CD4-positive, alpha-beta T cell (primary cell): ENCODE measurements at regions not wholly inside any gene's neighbourhood (a gene's known extent, or its start where the extent isn't known, plus 50 kb on each side); places are given as distances from the start of the nearest gene placed in this dataset.

Source experiments
- ATAC-seq: fragments of 200-7000 bp; cut with Tn5 transposase; one replicate; pipeline ENCODE4 v1.10.0; 2022; ENCODE audit warnings: mild to moderate bottlenecking; ENCODE audit not compliant: poor library complexity
- CTCF ChIA-PET: fragments of 350-600 bp; sonication (Branson Sonifier 250); formaldehyde crosslinking; loops from one replicate; lab custom pipeline; 2021; ENCODE audit warnings: antibody characterized with exemption, inconsistent platforms; lab: Charles Lee
- POLR2A ChIA-PET: fragments of 350-600 bp; sonication (Branson Sonifier 250); formaldehyde crosslinking; loops from one replicate; lab custom pipeline; 2021; ENCODE audit warnings: antibody characterized with exemption, inconsistent platforms; lab: Charles Lee
- DNase-seq, 14 experiments: peaks; one replicate each; pipeline ENCODE4 v3.0.0-alpha.2; 2013 to 2020; ENCODE audit warnings: mixed read lengths in 2 of 14
- H3K27ac ChIP-seq, 2 donors: one replicate each; pipeline versions ENCODE4 v1.5.1 to v1.7.0; 2013; ENCODE audit warnings: low read length in 2 of 2, low read depth in 1 of 2, mild to moderate bottlenecking in 1 of 2
- H3K27me3 ChIP-seq, 2 experiments: 1 replicate in 1 of 2; 2 replicates in 1 of 2; pipeline versions ENCODE4 v1.6.1 to v1.7.0; 2013; ENCODE audit warnings: low read length in 2 of 2, control low read depth in 1 of 2, mild to moderate bottlenecking in 1 of 2, moderate library complexity in 1 of 2; ENCODE audit not compliant: insufficient read depth in 2 of 2, control insufficient read depth in 1 of 2
- H3K36me3 ChIP-seq: one replicate; pipeline ENCODE4 v1.6.1; 2013; ENCODE audit warnings: low read length, control low read depth; ENCODE audit not compliant: insufficient read depth
- H3K4me1 ChIP-seq: one replicate; pipeline ENCODE4 v1.6.1; 2013; ENCODE audit warnings: low read length, control low read depth; ENCODE audit not compliant: insufficient read depth
- H3K4me3 ChIP-seq: one replicate; pipeline ENCODE4 v1.5.1; 2013; ENCODE audit warnings: mild to moderate bottlenecking, low read length, moderate library complexity
- H3K9me3 ChIP-seq, 2 experiments: 1 replicate in 1 of 2; 2 replicates in 1 of 2; pipeline versions ENCODE4 v1.6.1 to v1.7.0; 2013; ENCODE audit warnings: low read length in 2 of 2, mild to moderate bottlenecking in 2 of 2, control low read depth in 1 of 2, moderate library complexity in 1 of 2; ENCODE audit not compliant: control insufficient read depth in 1 of 2, insufficient read depth in 1 of 2
- H3K27ac Mint-ChIP-seq: one replicate; pipeline ENCODE4 v1.8.0; 2020; ENCODE audit warnings: mixed read lengths
- H3K27me3 Mint-ChIP-seq: one replicate; pipeline ENCODE4 v1.8.0; 2021; ENCODE audit warnings: mixed read lengths
- H3K36me3 Mint-ChIP-seq: one replicate; pipeline ENCODE4 v1.8.0; 2021; ENCODE audit warnings: low read depth, mixed read lengths
- H3K4me1 Mint-ChIP-seq: one replicate; pipeline ENCODE4 v1.8.0; 2021; ENCODE audit warnings: low read depth, mixed read lengths
- H3K4me3 Mint-ChIP-seq: one replicate; pipeline ENCODE4 v1.8.0; 2020; ENCODE audit warnings: mild to moderate bottlenecking, mixed read lengths
- H3K9me3 Mint-ChIP-seq: one replicate; pipeline ENCODE4 v1.8.0; 2020; ENCODE audit warnings: mixed read lengths
- intact Hi-C, 2 experiments: fragments of 100-400 bp; cut with DNase I in 1 of 2; cut with micrococcal nuclease in 1 of 2; formaldehyde crosslinking; loops; one replicate each; pipeline versions ENCODE4 v1.15.1 to v1.9.0; 2023 to 2025; cut with DNase I, micrococcal nuclease
- TF ChIP-seq, protein P1 (sequence below): fragments of 200-600 bp; IDR thresholded peaks from one replicate; pipeline ENCODE4 v1.8.0; 2022; ENCODE audit warnings: antibody characterized with exemption, mild to moderate bottlenecking

DNA sequence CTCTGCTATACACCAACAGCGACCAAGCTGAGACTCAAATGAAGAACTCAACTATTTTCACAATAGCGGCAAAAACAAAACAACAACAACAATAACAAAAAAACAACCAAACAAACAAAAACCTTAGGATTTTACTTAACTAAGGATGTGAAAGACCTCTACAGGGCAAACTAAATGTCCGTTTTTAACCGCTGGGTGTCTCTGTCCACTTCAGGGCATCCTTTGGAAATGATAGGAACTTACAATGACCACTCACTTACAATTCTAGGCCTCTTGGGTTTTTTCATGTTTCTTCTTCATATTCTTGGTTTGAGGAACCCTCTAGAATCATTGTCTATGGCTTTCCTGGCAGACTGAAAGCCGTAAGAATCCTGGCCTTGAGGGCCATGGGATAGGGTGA, 134.0 kb upstream of the FAM78B start:
- ATAC-seq (no peak), DNase-seq (no peak)
- Mint-ChIP-seq H3K4me3 (no peak overlapping the region), H3K27ac (no peak overlapping the region), H3K4me1 (no peaks in the 10 kb centered on the region), H3K9me3 (no peaks in the 10 kb centered on the region), H3K27me3 (peaks cover 7% of the 10 kb centered on the region), H3K36me3 (no peaks in the 10 kb centered on the region)
- no peaks in the 10 kb centered on the region for H3K27me3 ChIP-seq
- TF ChIP-seq, protein P1, sequence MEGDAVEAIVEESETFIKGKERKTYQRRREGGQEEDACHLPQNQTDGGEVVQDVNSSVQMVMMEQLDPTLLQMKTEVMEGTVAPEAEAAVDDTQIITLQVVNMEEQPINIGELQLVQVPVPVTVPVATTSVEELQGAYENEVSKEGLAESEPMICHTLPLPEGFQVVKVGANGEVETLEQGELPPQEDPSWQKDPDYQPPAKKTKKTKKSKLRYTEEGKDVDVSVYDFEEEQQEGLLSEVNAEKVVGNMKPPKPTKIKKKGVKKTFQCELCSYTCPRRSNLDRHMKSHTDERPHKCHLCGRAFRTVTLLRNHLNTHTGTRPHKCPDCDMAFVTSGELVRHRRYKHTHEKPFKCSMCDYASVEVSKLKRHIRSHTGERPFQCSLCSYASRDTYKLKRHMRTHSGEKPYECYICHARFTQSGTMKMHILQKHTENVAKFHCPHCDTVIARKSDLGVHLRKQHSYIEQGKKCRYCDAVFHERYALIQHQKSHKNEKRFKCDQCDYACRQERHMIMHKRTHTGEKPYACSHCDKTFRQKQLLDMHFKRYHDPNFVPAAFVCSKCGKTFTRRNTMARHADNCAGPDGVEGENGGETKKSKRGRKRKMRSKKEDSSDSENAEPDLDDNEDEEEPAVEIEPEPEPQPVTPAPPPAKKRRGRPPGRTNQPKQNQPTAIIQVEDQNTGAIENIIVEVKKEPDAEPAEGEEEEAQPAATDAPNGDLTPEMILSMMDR = no peak
- H3K9me3 ChIP-seq = peaks cover 0 to 7% of the 10 kb centered on the region in 2 experiments
- H3K36me3 ChIP-seq = no peaks in the 10 kb centered on the region
- no peak overlapping the region for H3K27ac ChIP-seq
- intact Hi-C loops = no loop called here
- no peak overlapping the region for H3K4me3 ChIP-seq
- ChIA-PET CTCF (no interaction called here), POLR2A (no interaction called here)
- no peaks in the 10 kb centered on the region for H3K4me1 ChIP-seq

DNA sequence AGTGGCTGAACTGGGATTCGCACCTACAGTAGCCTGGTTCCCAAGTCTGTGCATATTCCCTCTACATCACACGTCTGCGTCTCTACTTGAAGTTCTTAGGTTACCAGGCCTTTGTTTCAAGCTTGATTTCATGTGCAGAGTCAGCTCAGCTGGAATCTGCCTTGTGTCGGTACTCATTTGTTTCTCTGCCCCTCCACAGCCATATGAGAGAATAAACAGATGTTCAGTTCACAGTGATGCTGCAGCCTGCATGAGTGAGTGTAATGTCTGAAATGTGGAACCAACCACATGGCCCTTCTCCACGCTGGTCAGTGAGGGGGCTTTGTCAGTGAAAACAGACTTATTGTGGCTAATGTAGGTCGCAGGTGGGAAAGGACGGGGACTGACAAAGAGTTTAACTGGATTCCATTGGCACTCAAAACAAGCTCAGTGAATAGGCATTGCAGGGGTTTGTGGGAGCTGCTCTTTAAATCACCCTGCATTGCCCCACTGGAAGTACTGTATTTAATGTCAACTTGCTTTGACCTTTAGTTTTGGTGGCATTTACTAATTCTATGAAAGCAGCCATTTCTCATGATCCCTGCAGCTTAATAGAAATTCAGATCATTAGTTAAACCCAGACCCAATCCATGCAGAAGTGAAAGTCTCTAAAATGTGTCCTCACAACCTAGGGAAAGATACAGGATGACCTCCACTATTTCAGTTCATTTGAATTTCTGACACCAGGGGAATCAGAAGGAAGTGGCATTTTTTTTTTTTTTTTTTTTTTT, 136.4 kb upstream of the FAM78B start:
- H3K27ac Mint-ChIP-seq = no peak overlapping the region
- no peaks in the 10 kb centered on the region for H3K36me3 ChIP-seq
- H3K4me1 Mint-ChIP-seq = no peaks in the 10 kb centered on the region
- intact Hi-C loops = no loop called here
- H3K4me3 Mint-ChIP-seq = no peak overlapping the region
- H3K27me3 Mint-ChIP-seq = peaks cover 7% of the 10 kb centered on the region
- H3K9me3 Mint-ChIP-seq = no peaks in the 10 kb centered on the region
- DNase-seq = no peak
- ChIA-PET CTCF (interaction anchor here (1.2 kb wide), 1 partner anchor 30 kb away, joined by 3 read pairs; no protein-coding TSS in a partner anchor), POLR2A (no interaction called here)
- no peaks in the 10 kb centered on the region for H3K27me3 ChIP-seq
- ATAC-seq = no peak
- no peaks in the 10 kb centered on the region for H3K9me3 ChIP-seq
- no peaks in the 10 kb centered on the region for H3K4me1 ChIP-seq
- TF ChIP-seq, protein P1 = no peak
- H3K4me3 ChIP-seq = no peak overlapping the region
- no peak overlapping the region for H3K27ac ChIP-seq
- no peaks in the 10 kb centered on the region for H3K36me3 Mint-ChIP-seq

DNA sequence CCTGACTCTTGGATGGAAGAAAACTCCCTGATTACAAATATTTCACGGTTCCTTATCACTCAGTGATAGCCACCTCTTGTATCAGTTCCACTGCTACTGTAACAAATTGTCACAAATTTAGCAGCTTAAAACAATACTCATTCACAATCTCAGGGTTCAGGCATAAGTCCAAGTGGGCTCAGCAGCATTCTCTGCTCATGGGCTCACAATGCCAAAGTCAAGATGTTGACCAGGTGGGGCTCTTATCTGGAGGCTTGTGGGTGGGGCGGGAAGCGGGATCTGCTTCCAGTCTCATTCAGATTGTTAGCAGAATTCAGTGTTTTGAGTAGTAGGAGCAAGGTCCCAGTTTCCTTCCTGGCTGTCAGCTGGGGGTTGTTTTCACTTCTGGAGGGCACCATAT, 137.3 kb upstream of the FAM78B start:
- Histone ChIP-seq H3K27me3 (no peaks in the 10 kb centered on the region), H3K36me3 (no peaks in the 10 kb centered on the region), H3K4me1 (no peaks in the 10 kb centered on the region), H3K9me3 (no peaks in the 10 kb centered on the region), H3K27ac (no peak overlapping the region), H3K4me3 (no peak overlapping the region)
- ATAC-seq (no peak), DNase-seq (no peak)
- Mint-ChIP-seq H3K4me3 (no peak overlapping the region), H3K27ac (no peak overlapping the region), H3K4me1 (no peaks in the 10 kb centered on the region), H3K9me3 (no peaks in the 10 kb centered on the region), H3K27me3 (peaks cover 7% of the 10 kb centered on the region), H3K36me3 (no peaks in the 10 kb centered on the region)
- CTCF ChIA-PET = no interaction called here
- intact Hi-C loops = no loop called here
- TF ChIP-seq, protein P1 = no peak
- POLR2A ChIA-PET = no interaction called here
